SHP77 treated with DMSO at 0.1 percent for 48 hours (cell line): ENCODE measurements at regions not wholly inside any gene's neighbourhood (a gene's known extent, or its start where the extent isn't known, plus 50 kb on each side); places are given as distances from the start of the nearest gene placed in this dataset.

Source experiments
- DNase-seq: peaks from one replicate; lab custom pipeline; 2025; lab: John Stamatoyannopoulos, UW

GRCh38 chr20:39268491-39268951, 306.4 kb downstream of the DHX35 start:
- no peak for DNase-seq

- no peak for DNase-seq
These were observed 304.8 kb downstream of the DHX35 start for GRCh38 chr20:39266989-39267388.

- peak; percentile 55 for DNase-seq
These were observed 302.5 kb downstream of the DHX35 start for GRCh38 chr20:39264506-39265172.

GRCh38 chr20:39263076-39263475, 300.9 kb downstream of the DHX35 start:
- no peak for DNase-seq

GRCh38 chr20:39259808-39260207, 297.7 kb downstream of the DHX35 start:
- no peak for DNase-seq

GRCh38 chr20:39259010-39259803, 297.1 kb downstream of the DHX35 start:
- no peak for DNase-seq

- DNase-seq: no peak
These were observed 296.1 kb downstream of the DHX35 start for GRCh38 chr20:39258253-39258652.

- DNase-seq: no peak
These were observed 291.1 kb downstream of the DHX35 start for GRCh38 chr20:39253051-39253755.

GRCh38 chr20:39252035-39252434, 289.9 kb downstream of the DHX35 start:
- DNase-seq: no peak

GRCh38 chr20:39249798-39250197, 287.7 kb downstream of the DHX35 start:
- no peak for DNase-seq

- DNase-seq: no peak
These were observed 286.8 kb downstream of the DHX35 start for GRCh38 chr20:39248862-39249485.

GRCh38 chr20:39248171-39248861, 286.2 kb downstream of the DHX35 start:
- DNase-seq: no peak

GRCh38 chr20:39246436-39246835, 284.3 kb downstream of the DHX35 start:
- DNase-seq: no peak

GRCh38 chr20:39245685-39246311, 283.7 kb downstream of the DHX35 start:
- no peak for DNase-seq

GRCh38 chr20:39243962-39244361, 281.8 kb downstream of the DHX35 start:
- no peak for DNase-seq

GRCh38 chr20:39242614-39243013, 280.5 kb downstream of the DHX35 start:
- DNase-seq: no peak

GRCh38 chr20:39234520-39235095, 272.5 kb downstream of the DHX35 start:
- no peak for DNase-seq

GRCh38 chr20:39233755-39234154, 271.6 kb downstream of the DHX35 start:
- DNase-seq: no peak

- no peak for DNase-seq
These were observed 265.3 kb downstream of the DHX35 start for GRCh38 chr20:39227416-39227815.

GRCh38 chr20:39225978-39226377, 263.8 kb downstream of the DHX35 start:
- DNase-seq: no peak

GRCh38 chr20:39225536-39225935, 263.4 kb downstream of the DHX35 start:
- no peak for DNase-seq
